ENCODE measurements at regions not wholly inside any gene's neighbourhood (a gene's known extent, or its start where the extent isn't known, plus 50 kb on each side); places are given as distances from the start of the nearest gene placed in this dataset.
"Not testable (repeated sequence)": the region's sequence is repeated elsewhere in the genome, so short reads cannot be mapped to it uniquely, and the experiment has no call there.

- no peak for DNase-seq (ENCODE audit: low spot score)
Measured at GRCh38 chr5:135776457-135776856, 58.0 kb upstream of the SLC25A48 start.

- DNase-seq (ENCODE audit: low spot score), result no peak
Measured at GRCh38 chr5:135761746-135762145, 72.7 kb upstream of the SLC25A48 start.

GRCh38 chr5:135759149-135759784 is 75.2 kb upstream of the SLC25A48 start:
- DNase-seq (ENCODE audit: low spot score), result no peak

- DNase-seq (ENCODE audit: low spot score), result no peak
Measured at GRCh38 chr5:135753990-135754389, 80.5 kb upstream of the SLC25A48 start.

- DNase-seq (ENCODE audit: low spot score), result no peak
Measured at GRCh38 chr5:135750506-135750905, 84.0 kb upstream of the SLC25A48 start.

GRCh38 chr5:135747824-135748223 is 86.6 kb upstream of the SLC25A48 start:
- DNase-seq (ENCODE audit: low spot score), result peak; percentile 1

- no peak for DNase-seq (ENCODE audit: low spot score)
Measured at GRCh38 chr5:135745897-135746500, 88.5 kb upstream of the SLC25A48 start.

GRCh38 chr5:135743705-135744411 is 90.6 kb upstream of the SLC25A48 start:
- no peak for DNase-seq (ENCODE audit: low spot score)

- DNase-seq (ENCODE audit: low spot score), result no peak
Measured at GRCh38 chr5:135743181-135743580, 91.3 kb upstream of the SLC25A48 start.

- DNase-seq (ENCODE audit: low spot score), result not testable (repeated sequence)
Measured at GRCh38 chr5:135742240-135742639, 92.2 kb upstream of the SLC25A48 start.

- DNase-seq (ENCODE audit: low spot score), result no peak
Measured at GRCh38 chr5:135741040-135741439, 93.4 kb upstream of the SLC25A48 start.

- DNase-seq (ENCODE audit: low spot score), result no peak
Measured at GRCh38 chr5:135740475-135740874, 94.0 kb upstream of the SLC25A48 start.

GRCh38 chr5:135739383-135739981 is 95.0 kb upstream of the SLC25A48 start:
- no peak for DNase-seq (ENCODE audit: low spot score)

- DNase-seq (ENCODE audit: low spot score), result no peak
Measured at GRCh38 chr5:135738564-135738875, 95.9 kb upstream of the SLC25A48 start.

GRCh38 chr5:135737701-135738563 is 96.5 kb upstream of the SLC25A48 start:
- no peak for DNase-seq (ENCODE audit: low spot score)

GRCh38 chr5:135736952-135737351 is 97.5 kb upstream of the SLC25A48 start:
- not testable (repeated sequence) for DNase-seq (ENCODE audit: low spot score)

- DNase-seq (ENCODE audit: low spot score), result no peak
Measured at GRCh38 chr5:135735831-135736230, 98.6 kb upstream of the SLC25A48 start.

- DNase-seq (ENCODE audit: low spot score), result not testable (repeated sequence)
Measured at GRCh38 chr5:135734956-135735355, 99.5 kb upstream of the SLC25A48 start.

- not testable (repeated sequence) for DNase-seq (ENCODE audit: low spot score)
Measured at GRCh38 chr5:135731034-135731433, 103.4 kb upstream of the SLC25A48 start.

- DNase-seq (ENCODE audit: low spot score), result not testable (repeated sequence)
Measured at GRCh38 chr5:135730161-135730560, 104.3 kb upstream of the SLC25A48 start.

- DNase-seq (ENCODE audit: low spot score), result no peak
Measured at GRCh38 chr5:135729321-135729786, 105.1 kb upstream of the SLC25A48 start.

GRCh38 chr5:135724617-135725016 is 109.8 kb upstream of the SLC25A48 start:
- no peak for DNase-seq (ENCODE audit: low spot score)
